Esophagus squamous epithelium (tissue), 5 donors: ENCODE measurements at regions not wholly inside any gene's neighbourhood (a gene's known extent, or its start where the extent isn't known, plus 50 kb on each side); places are given as distances from the start of the nearest gene placed in this dataset.
"Not testable (repeated sequence)": the region's sequence is repeated elsewhere in the genome, so short reads cannot be mapped to it uniquely, and the experiment has no call there.

Experiments
- DNase-seq: peaks from one replicate; lab custom pipeline; 2025; lab: John Stamatoyannopoulos, UW
- H3K27ac ChIP-seq, 4 donors: fragments of 200-600 bp; sonication (generic); one replicate each; pipeline ENCODE4 v1.5.1; 2016 to 2019; ENCODE audit warnings: mild to moderate bottlenecking in 1 of 4
- H3K27me3 ChIP-seq, 4 donors: fragments of 200-600 bp; sonication (generic); 1 replicate in 3 of 4; 2 replicates in 1 of 4; pipeline versions ENCODE4 v1.5.1 to v1.6.0; 2017 to 2021; ENCODE audit warnings: antibody characterized with exemption in 1 of 4
- H3K36me3 ChIP-seq, 3 donors: fragments of 200-600 bp; sonication (generic); one replicate each; pipeline ENCODE4 v1.5.1; 2016 to 2019
- H3K4me1 ChIP-seq, 3 donors: fragments of 200-600 bp; sonication (generic); one replicate each; pipeline ENCODE4 v1.5.1; 2017 to 2019
- H3K4me3 ChIP-seq, 4 donors: fragments of 200-600 bp; sonication (generic); 1 replicate in 3 of 4; 2 replicates in 1 of 4; pipeline ENCODE4 v1.5.1; 2016 to 2019; ENCODE audit warnings: mild to moderate bottlenecking in 2 of 4, moderate library complexity in 1 of 4
- H3K9me3 ChIP-seq, 3 donors: fragments of 200-600 bp; sonication (generic); one replicate each; pipeline ENCODE4 v1.5.1; 2016 to 2019
- POLR2A ChIP-seq, 4 donors: fragments of 450-650 bp; IDR thresholded peaks; one replicate each; pipeline ENCODE4 v1.6.1; 2017; ENCODE audit warnings: antibody characterized with exemption in 4 of 4, mild to moderate bottlenecking in 4 of 4, moderate library complexity in 3 of 4
- WGBS, 2 donors: methylation state at CpG; one replicate each; pipeline ENCODE4 v1.1.5; 2018; 5-methylcytosine and 5-hydroxymethylcytosine counted together
- intact Hi-C: fragments of 100-400 bp; cut with DNase I; formaldehyde crosslinking; loops from one replicate; pipeline ENCODE4 v1.15.0; 2022
- TF ChIP-seq, protein P1 (sequence below), 6 experiments: fragments of 450-650 bp in 4 of 6; fragments of 200-600 bp in 2 of 6; sonication (generic) in 2 of 6; IDR thresholded peaks; one replicate each; pipeline ENCODE4 v1.5.1; 2016 to 2019; ENCODE audit warnings: antibody characterized with exemption in 6 of 6, mild to moderate bottlenecking in 4 of 6, moderate library complexity in 4 of 6
- donor health status: DM: yes; HTN: yes; CAD: no.

DNA sequence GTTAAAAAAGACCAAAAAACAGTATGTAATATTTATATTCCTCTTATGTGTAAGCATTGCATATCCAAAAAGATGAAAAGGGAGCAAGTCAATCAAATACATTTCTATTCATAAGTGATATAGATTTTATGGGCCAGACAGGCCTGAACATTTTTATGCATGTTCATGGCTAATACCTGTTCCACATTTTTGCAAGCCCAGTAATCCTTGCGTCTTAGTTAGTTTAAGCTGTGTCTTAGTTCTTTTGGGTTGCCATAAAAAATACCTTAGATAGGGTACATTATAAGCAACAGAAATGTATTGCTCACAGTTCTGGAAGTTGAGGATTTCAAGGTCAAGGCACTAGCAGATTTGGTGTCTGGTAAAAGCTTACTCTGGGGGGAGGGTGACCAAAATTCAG, 342.1 kb downstream of the TAF11L14 start:
- Histone ChIP-seq H3K27ac (no peak overlapping the region), H3K4me3 (no peak overlapping the region), H3K9me3 (no peaks in the 10 kb centered on the region), H3K4me1 (peaks cover 0 to 12% (median 0%) of the 10 kb centered on the region in 3 donors), H3K36me3 (no peaks in the 10 kb centered on the region), H3K27me3 (no peaks in the 10 kb centered on the region)
- 59 to 62% methylated on average over 1 of the region's 1 CpG for WGBS, 2 donors
- DNase-seq: no peak
- no peak for TF ChIP-seq POLR2A (IDR thresholded peaks at IDR 0.05)
- TF ChIP-seq, protein P1, sequence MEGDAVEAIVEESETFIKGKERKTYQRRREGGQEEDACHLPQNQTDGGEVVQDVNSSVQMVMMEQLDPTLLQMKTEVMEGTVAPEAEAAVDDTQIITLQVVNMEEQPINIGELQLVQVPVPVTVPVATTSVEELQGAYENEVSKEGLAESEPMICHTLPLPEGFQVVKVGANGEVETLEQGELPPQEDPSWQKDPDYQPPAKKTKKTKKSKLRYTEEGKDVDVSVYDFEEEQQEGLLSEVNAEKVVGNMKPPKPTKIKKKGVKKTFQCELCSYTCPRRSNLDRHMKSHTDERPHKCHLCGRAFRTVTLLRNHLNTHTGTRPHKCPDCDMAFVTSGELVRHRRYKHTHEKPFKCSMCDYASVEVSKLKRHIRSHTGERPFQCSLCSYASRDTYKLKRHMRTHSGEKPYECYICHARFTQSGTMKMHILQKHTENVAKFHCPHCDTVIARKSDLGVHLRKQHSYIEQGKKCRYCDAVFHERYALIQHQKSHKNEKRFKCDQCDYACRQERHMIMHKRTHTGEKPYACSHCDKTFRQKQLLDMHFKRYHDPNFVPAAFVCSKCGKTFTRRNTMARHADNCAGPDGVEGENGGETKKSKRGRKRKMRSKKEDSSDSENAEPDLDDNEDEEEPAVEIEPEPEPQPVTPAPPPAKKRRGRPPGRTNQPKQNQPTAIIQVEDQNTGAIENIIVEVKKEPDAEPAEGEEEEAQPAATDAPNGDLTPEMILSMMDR (IDR thresholded peaks at IDR 0.05): no peak
- intact Hi-C loops: no loop called here

DNA sequence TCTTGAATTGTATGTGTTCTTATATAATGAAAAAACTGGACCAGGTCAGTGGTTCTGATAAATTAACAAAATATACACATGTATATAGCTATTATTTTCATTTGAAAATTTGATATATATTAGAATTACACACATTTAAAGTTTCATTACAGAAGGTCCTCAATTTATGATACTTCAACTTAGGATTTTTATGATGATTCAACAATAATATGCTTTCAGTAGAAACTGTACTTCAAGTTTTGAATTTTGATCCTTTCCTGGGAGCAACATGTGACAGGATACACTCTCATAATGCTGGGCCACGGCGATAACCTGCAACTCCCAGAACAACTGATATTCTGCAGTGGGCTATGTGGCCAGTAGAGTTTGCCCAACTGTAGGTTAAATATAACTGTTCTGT, 344.7 kb downstream of the TAF11L14 start:
- no peaks in the 10 kb centered on the region for H3K36me3 ChIP-seq
- DNase-seq: no peak
- H3K4me3 ChIP-seq: no peak overlapping the region
- intact Hi-C loops: no loop called here
- no peak overlapping the region for H3K27ac ChIP-seq
- H3K9me3 ChIP-seq: no peaks in the 10 kb centered on the region
- peaks cover 0 to 12% (median 0%) of the 10 kb centered on the region in 3 donors for H3K4me1 ChIP-seq
- TF ChIP-seq POLR2A (IDR thresholded peaks at IDR 0.05): no peak
- H3K27me3 ChIP-seq: no peaks in the 10 kb centered on the region
- WGBS, 2 donors: 90 to 97% methylated on average over 2 of the region's 2 CpGs

DNA sequence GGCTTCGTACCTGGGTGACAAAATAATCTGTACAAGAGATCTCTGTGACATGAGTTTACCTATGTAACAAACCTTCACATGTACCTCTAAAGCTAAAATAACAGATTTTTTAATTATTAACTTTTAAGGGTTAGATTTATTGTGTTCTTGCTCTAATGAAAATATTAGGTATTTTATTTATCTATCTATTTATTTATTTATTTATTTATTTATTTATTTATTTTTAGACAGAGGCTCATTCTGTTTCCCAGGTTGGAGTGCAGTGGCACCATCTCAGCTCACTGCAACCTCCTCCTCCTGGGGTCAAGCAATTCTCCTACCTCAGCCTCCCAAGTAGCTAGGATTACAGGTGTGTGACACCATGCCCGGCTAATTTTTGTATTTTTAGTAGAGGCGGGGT, 348.4 kb downstream of the TAF11L14 start:
- H3K4me3 ChIP-seq, H3K27me3 ChIP-seq, H3K36me3 ChIP-seq, intact Hi-C loops, H3K27ac ChIP-seq, DNase-seq, H3K9me3 ChIP-seq, H3K4me1 ChIP-seq: not testable (repeated sequence)
- WGBS, 2 donors: 71 to 90% methylated on average over 3 of the region's 3 CpGs

DNA sequence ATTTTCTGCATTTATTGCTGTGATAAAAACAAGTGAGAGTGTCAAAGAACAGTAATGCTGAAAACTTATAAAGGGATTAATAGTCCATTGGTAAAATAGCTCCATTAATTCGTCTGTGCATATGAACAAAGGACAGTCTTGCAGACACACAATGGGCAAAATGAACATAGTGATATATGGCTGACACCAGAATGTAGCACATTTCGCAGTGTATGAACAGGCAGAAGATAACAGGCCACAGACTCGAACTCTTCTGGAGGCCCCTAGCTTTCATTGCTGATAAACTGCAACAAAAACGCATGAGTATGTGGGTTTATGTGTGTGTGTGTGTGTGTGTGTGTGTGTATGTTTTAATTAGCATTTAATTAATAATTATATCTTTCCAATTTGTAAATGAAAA, 354.8 kb downstream of the TAF11L14 start:
- Histone ChIP-seq H3K9me3 (no peaks in the 10 kb centered on the region), H3K27me3 (no peaks in the 10 kb centered on the region), H3K36me3 (no peaks in the 10 kb centered on the region), H3K4me1 (no peaks in the 10 kb centered on the region), H3K4me3 (no peak overlapping the region), H3K27ac (no peak overlapping the region)
- no peak for DNase-seq
- intact Hi-C loops: no loop called here
- WGBS, 2 donors: 59 to 81% methylated on average over 4 of the region's 4 CpGs
- TF ChIP-seq POLR2A (IDR thresholded peaks at IDR 0.05): no peak
- TF ChIP-seq, protein P1 (IDR thresholded peaks at IDR 0.05): no peak

DNA sequence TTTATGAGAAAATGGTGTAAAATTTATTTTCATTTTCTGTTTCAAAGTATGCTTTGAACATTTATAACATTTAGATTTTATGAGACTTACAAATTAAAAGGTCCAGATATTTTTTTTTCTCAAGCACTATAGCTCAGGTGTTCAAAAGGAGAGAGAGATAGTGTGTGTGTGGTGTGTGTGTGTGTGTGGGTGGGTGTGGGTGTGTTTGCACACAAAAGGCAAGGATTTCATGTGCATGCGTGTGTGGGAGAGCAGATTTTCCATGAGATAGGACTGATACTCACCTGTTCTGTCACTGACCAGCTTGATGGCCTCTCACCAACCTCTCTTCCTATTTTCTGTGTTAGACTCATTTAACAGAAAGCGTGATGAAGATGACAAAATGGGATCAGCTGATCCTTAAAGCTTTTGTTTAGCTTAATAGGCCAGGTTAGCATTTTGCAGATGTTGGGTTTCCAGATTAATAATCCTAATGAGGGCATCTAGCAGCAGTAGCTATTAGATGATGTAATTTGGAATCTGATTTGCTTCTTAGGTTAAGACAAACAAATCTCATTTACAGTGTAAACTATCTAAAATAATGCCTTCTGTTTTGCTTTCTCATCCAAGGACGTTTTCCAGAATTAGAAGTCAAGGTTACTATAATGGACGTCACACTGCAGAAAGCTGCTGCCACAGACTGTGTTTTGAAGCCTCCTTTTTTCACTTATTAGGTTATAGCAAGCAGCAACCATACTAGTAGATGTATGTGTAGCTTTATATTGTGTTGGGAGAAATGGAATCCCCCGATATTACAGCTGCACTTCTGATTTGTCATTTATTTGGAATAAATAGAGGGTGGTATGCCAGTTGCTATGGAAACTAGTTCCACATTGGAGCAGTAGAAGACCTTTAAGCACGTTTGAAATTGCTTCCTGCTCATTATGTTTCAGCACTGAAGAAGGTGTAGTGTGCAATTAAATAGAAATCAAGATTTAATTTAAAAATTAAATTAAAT, 355.6 kb downstream of the TAF11L14 start:
- intact Hi-C loops: no loop called here
- H3K36me3 ChIP-seq: no peaks in the 10 kb centered on the region
- H3K4me3 ChIP-seq: no peak overlapping the region
- no peak for TF ChIP-seq POLR2A (IDR thresholded peaks at IDR 0.05)
- TF ChIP-seq, protein P1 (IDR thresholded peaks at IDR 0.05): no peak
- no peak for DNase-seq
- no peaks in the 10 kb centered on the region for H3K9me3 ChIP-seq
- no peaks in the 10 kb centered on the region for H3K27me3 ChIP-seq
- H3K27ac ChIP-seq: no peak overlapping the region
- no peaks in the 10 kb centered on the region for H3K4me1 ChIP-seq
- 40 to 50% methylated on average over 6 of the region's 6 CpGs for WGBS, 2 donors

DNA sequence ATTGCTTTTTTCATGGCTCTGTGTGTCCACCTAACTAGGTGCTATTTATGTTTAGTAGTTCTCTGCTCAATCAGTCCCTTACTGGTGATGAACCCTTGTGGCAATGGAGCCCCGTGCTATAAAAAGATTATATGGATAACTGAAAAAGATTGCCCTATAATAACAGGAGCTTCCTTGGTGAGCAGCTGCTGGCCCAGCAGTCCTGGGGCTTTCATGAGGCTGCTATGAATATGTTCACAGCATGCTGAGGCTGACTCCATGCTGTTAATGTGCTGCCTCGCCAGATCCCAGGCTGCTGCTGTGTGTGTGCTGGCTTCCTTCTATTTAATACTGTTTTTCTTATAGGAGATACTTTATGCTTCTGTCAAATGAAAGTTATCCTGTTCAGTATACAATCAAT, 357.5 kb downstream of the TAF11L14 start:
- Histone ChIP-seq H3K4me3 (no peak overlapping the region), H3K27me3 (no peaks in the 10 kb centered on the region), H3K4me1 (no peaks in the 10 kb centered on the region), H3K27ac (no peak overlapping the region), H3K9me3 (no peaks in the 10 kb centered on the region), H3K36me3 (no peaks in the 10 kb centered on the region)
- TF ChIP-seq, protein P1 (IDR thresholded peaks at IDR 0.05): no peak
- TF ChIP-seq POLR2A (IDR thresholded peaks at IDR 0.05): no peak
- intact Hi-C loops: no loop called here
- WGBS, 2 donors: 66 to 91% methylated on average over 2 of the region's 2 CpGs
- DNase-seq: no peak
